GM18858 (cell line): ENCODE measurements at regions not wholly inside any gene's neighbourhood (a gene's known extent, or its start where the extent isn't known, plus 50 kb on each side); places are given as distances from the start of the nearest gene placed in this dataset.
"Not testable (repeated sequence)": the region's sequence is repeated elsewhere in the genome, so short reads cannot be mapped to it uniquely, and the experiment has no call there.

Experiments
- ATAC-seq: cut with Tn5 transposase; IDR thresholded peaks from one replicate; pipeline ENCODE4 v1.9.1; 2021; ENCODE audit not compliant: unreplicated experiment

GRCh38 chr11:29629286-29629685 lies 387.5 kb downstream of the KCNA4 start:
- no peak for ATAC-seq

GRCh38 chr11:29628609-29629008 lies 388.2 kb downstream of the KCNA4 start:
- ATAC-seq, result no peak

- no peak for ATAC-seq
Measured at GRCh38 chr11:29627541-29627940, 389.3 kb downstream of the KCNA4 start.

GRCh38 chr11:29623144-29623722 lies 393.6 kb downstream of the KCNA4 start:
- no peak for ATAC-seq

- no peak for ATAC-seq
Measured at GRCh38 chr11:29616611-29617010, 400.2 kb downstream of the KCNA4 start.

- ATAC-seq, result no peak
Measured at GRCh38 chr11:29612423-29612822, 404.4 kb downstream of the KCNA4 start.

GRCh38 chr11:29606330-29607031 lies 410.3 kb downstream of the KCNA4 start:
- no peak for ATAC-seq

GRCh38 chr11:29600151-29600575 lies 416.7 kb downstream of the KCNA4 start:
- not testable (repeated sequence) for ATAC-seq

- ATAC-seq, result no peak
Measured at GRCh38 chr11:29584342-29584741, 432.5 kb downstream of the KCNA4 start.

- ATAC-seq, result no peak
Measured at GRCh38 chr11:29578806-29579205, 438.0 kb downstream of the KCNA4 start.

- no peak for ATAC-seq
Measured at GRCh38 chr11:29564486-29564885, 452.3 kb downstream of the KCNA4 start.

- no peak for ATAC-seq
Measured at GRCh38 chr11:29562183-29562582, 454.6 kb downstream of the KCNA4 start.

GRCh38 chr11:29553990-29554389 lies 462.8 kb downstream of the KCNA4 start:
- ATAC-seq, result no peak

GRCh38 chr11:29538339-29539036 lies 478.3 kb downstream of the KCNA4 start:
- no peak for ATAC-seq

- no peak for ATAC-seq
Measured at GRCh38 chr11:29534836-29535235, 482.0 kb downstream of the KCNA4 start.

GRCh38 chr11:29530961-29531360 lies 485.9 kb downstream of the KCNA4 start:
- no peak for ATAC-seq

GRCh38 chr11:29527391-29527936 lies 489.4 kb downstream of the KCNA4 start:
- peak; percentile 90 for ATAC-seq

- peak; percentile 73 for ATAC-seq
Measured at GRCh38 chr11:29518389-29519174, 498.2 kb downstream of the KCNA4 start.

- ATAC-seq, result no peak
Measured at GRCh38 chr11:29511394-29511793, 505.4 kb downstream of the KCNA4 start.

- no peak for ATAC-seq
Measured at GRCh38 chr11:29507376-29507775, 509.5 kb downstream of the KCNA4 start.

GRCh38 chr11:29495676-29496075 lies 521.2 kb downstream of the KCNA4 start:
- ATAC-seq, result no peak
